ENCODE measurements at regions not wholly inside any gene's neighbourhood (a gene's known extent, or its start where the extent isn't known, plus 50 kb on each side); places are given as distances from the start of the nearest gene placed in this dataset.

GRCh38 chr9:29004988-29005387 lies 1431.7 kb upstream of the C9orf72 start:
- TF ChIP-seq ZNF121 (tag by site-specific recombination; IDR thresholded peaks at IDR 0.05) (no peak), ZIC2 (tag by site-specific recombination; IDR thresholded peaks at IDR 0.05) (no peak), ZFP3 (tag by site-specific recombination; IDR thresholded peaks at IDR 0.05; ENCODE audit: low read depth) (no peak), ZNF274 (IDR thresholded peaks at IDR 0.05; ENCODE audit: low read length) (no peak), ZNF274 (tag by site-specific recombination; IDR thresholded peaks at IDR 0.05; ENCODE audit: borderline replicate concordance) (no peak)
- TF ChIP-seq, protein P1, sequence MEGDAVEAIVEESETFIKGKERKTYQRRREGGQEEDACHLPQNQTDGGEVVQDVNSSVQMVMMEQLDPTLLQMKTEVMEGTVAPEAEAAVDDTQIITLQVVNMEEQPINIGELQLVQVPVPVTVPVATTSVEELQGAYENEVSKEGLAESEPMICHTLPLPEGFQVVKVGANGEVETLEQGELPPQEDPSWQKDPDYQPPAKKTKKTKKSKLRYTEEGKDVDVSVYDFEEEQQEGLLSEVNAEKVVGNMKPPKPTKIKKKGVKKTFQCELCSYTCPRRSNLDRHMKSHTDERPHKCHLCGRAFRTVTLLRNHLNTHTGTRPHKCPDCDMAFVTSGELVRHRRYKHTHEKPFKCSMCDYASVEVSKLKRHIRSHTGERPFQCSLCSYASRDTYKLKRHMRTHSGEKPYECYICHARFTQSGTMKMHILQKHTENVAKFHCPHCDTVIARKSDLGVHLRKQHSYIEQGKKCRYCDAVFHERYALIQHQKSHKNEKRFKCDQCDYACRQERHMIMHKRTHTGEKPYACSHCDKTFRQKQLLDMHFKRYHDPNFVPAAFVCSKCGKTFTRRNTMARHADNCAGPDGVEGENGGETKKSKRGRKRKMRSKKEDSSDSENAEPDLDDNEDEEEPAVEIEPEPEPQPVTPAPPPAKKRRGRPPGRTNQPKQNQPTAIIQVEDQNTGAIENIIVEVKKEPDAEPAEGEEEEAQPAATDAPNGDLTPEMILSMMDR (tag by site-specific recombination; IDR thresholded peaks at IDR 0.05): no peak

All from HEK293 (cell line).